WTC11 (cell line): ENCODE measurements at regions not wholly inside any gene's neighbourhood (a gene's known extent, or its start where the extent isn't known, plus 50 kb on each side); places are given as distances from the start of the nearest gene placed in this dataset.

Experiments used
- ATAC-seq: fragments of 200-7000 bp; cut with Tn5 transposase; 2 replicates; pipeline ENCODE4 v1.10.0; 2021; ENCODE audit warnings: mild to moderate bottlenecking, moderate library complexity
- CTCF ChIA-PET: fragments of 300-600 bp; sonication (Branson Sonifier 250); formaldehyde crosslinking; loops from one replicate; lab custom pipeline; 2021; ENCODE audit warnings: antibody characterized with exemption; lab: Charles Lee
- POLR2A ChIA-PET: fragments of 350-600 bp; sonication (Branson Sonifier 250); formaldehyde crosslinking; loops from one replicate; lab custom pipeline; 2021; ENCODE audit warnings: antibody characterized with exemption; lab: Charles Lee
- DNase-seq: peaks from one replicate; pipeline ENCODE4 v3.0.0; 2021; ENCODE audit warnings: low spot score
- H3K27ac Mint-ChIP-seq: 2 replicates; pipeline ENCODE4 v1.8.0; 2021; ENCODE audit warnings: mixed read lengths
- H3K27me3 Mint-ChIP-seq: 2 replicates; pipeline ENCODE4 v1.8.0; 2021; ENCODE audit warnings: low read depth, mild to moderate bottlenecking, moderate library complexity, mixed read lengths
- H3K36me3 Mint-ChIP-seq: 2 replicates; pipeline ENCODE4 v1.8.0; 2021; ENCODE audit warnings: mixed read lengths
- H3K4me1 Mint-ChIP-seq: 2 replicates; pipeline ENCODE4 v1.8.0; 2022; ENCODE audit warnings: mixed read lengths
- H3K4me3 Mint-ChIP-seq: 2 replicates; pipeline ENCODE4 v1.8.0; 2021; ENCODE audit warnings: mild to moderate bottlenecking, moderate library complexity, mixed read lengths
- H3K9me3 Mint-ChIP-seq: 2 replicates; pipeline ENCODE4 v1.8.0; 2021; ENCODE audit warnings: mixed read lengths
- ELF4 ChIP-seq: sonication (generic); formaldehyde crosslinking; IDR thresholded peaks from 2 replicates; pipeline ENCODE4 v1.8.1; 2022; ENCODE audit warnings: low read depth, mild to moderate bottlenecking, moderate library complexity, missing genetic modification reagents
- FOXJ3 ChIP-seq: sonication (generic); formaldehyde crosslinking; IDR thresholded peaks from 2 replicates; pipeline ENCODE4 v1.9.0; 2021; ENCODE audit warnings: missing genetic modification reagents, mild to moderate bottlenecking, borderline replicate concordance
- GABPB1 ChIP-seq: sonication (generic); formaldehyde crosslinking; IDR thresholded peaks from 2 replicates; pipeline ENCODE4 v1.8.1; 2023; ENCODE audit warnings: mild to moderate bottlenecking, missing genetic modification reagents
- GRHL2 ChIP-seq: fragments of 250-450 bp; sonication (Bioruptor Pico); IDR thresholded peaks from 2 replicates; pipeline ENCODE4 v1.8.0; 2022; ENCODE audit warnings: mild to moderate bottlenecking, moderate library complexity; ENCODE audit not compliant: insufficient replicate concordance, severe bottlenecking
- MXD4 ChIP-seq: fragments of 250-450 bp; sonication (Bioruptor Pico); IDR thresholded peaks from 2 replicates; pipeline ENCODE4 v1.8.0; 2021; ENCODE audit warnings: mild to moderate bottlenecking, moderate library complexity, borderline replicate concordance
- NFATC4 ChIP-seq: fragments of 250-450 bp; sonication (Bioruptor Pico); IDR thresholded peaks from 2 replicates; pipeline ENCODE4 v1.9.0; 2021; ENCODE audit warnings: mild to moderate bottlenecking
- NFE2L1 ChIP-seq: sonication (generic); formaldehyde crosslinking; IDR thresholded peaks from 2 replicates; pipeline ENCODE4 v1.8.1; 2023; ENCODE audit warnings: missing genetic modification reagents
- NR3C1 ChIP-seq: sonication (generic); formaldehyde crosslinking; conservative IDR thresholded peaks from 2 replicates; pipeline ENCODE4 v1.8.1; 2023; ENCODE audit warnings: low read depth, mild to moderate bottlenecking, missing genetic modification reagents
- TEAD1 ChIP-seq: sonication (generic); formaldehyde crosslinking; IDR thresholded peaks from 2 replicates; pipeline ENCODE4 v1.8.0; 2022; ENCODE audit warnings: mild to moderate bottlenecking, missing genetic modification reagents
- ZBTB21 ChIP-seq: sonication (generic); formaldehyde crosslinking; IDR thresholded peaks from 2 replicates; pipeline ENCODE4 v1.8.1; 2023; ENCODE audit warnings: mild to moderate bottlenecking, missing genetic modification reagents, borderline replicate concordance
- ZNF121 ChIP-seq: sonication (generic); formaldehyde crosslinking; IDR thresholded peaks from 2 replicates; pipeline ENCODE4 v1.8.0; 2023; ENCODE audit warnings: missing genetic modification reagents
- TF ChIP-seq, protein P1 (sequence below): fragments of 250-450 bp; sonication (Bioruptor Pico); IDR thresholded peaks from 2 replicates; pipeline ENCODE4 v1.9.0; 2021; ENCODE audit warnings: mild to moderate bottlenecking
- TF ChIP-seq, protein P2 (sequence below): sonication (generic); formaldehyde crosslinking; conservative IDR thresholded peaks from 2 replicates; pipeline ENCODE4 v1.8.1; 2023; ENCODE audit warnings: mild to moderate bottlenecking, low read depth, missing genetic modification reagents, moderate library complexity
- TF ChIP-seq, protein P3 (sequence below): sonication (generic); formaldehyde crosslinking; IDR thresholded peaks from 2 replicates; pipeline ENCODE4 v1.8.1; 2022; ENCODE audit warnings: low read depth, mild to moderate bottlenecking, moderate library complexity, missing genetic modification reagents, borderline replicate concordance
- TF ChIP-seq, protein P4 (sequence below): fragments of 250-450 bp; sonication (Bioruptor Pico); IDR thresholded peaks from 2 replicates; pipeline ENCODE4 v1.8.0; 2021; ENCODE audit warnings: mild to moderate bottlenecking
- TF ChIP-seq, protein P5 (sequence below): sonication (generic); formaldehyde crosslinking; IDR thresholded peaks from 2 replicates; pipeline ENCODE4 v1.8.1; 2023; ENCODE audit warnings: mild to moderate bottlenecking, moderate library complexity, missing genetic modification reagents
- TF ChIP-seq, protein P6 (sequence below): sonication (generic); formaldehyde crosslinking; IDR thresholded peaks from 2 replicates; pipeline ENCODE4 v1.8.1; 2022; ENCODE audit warnings: low read depth, missing genetic modification reagents, borderline replicate concordance

DNA sequence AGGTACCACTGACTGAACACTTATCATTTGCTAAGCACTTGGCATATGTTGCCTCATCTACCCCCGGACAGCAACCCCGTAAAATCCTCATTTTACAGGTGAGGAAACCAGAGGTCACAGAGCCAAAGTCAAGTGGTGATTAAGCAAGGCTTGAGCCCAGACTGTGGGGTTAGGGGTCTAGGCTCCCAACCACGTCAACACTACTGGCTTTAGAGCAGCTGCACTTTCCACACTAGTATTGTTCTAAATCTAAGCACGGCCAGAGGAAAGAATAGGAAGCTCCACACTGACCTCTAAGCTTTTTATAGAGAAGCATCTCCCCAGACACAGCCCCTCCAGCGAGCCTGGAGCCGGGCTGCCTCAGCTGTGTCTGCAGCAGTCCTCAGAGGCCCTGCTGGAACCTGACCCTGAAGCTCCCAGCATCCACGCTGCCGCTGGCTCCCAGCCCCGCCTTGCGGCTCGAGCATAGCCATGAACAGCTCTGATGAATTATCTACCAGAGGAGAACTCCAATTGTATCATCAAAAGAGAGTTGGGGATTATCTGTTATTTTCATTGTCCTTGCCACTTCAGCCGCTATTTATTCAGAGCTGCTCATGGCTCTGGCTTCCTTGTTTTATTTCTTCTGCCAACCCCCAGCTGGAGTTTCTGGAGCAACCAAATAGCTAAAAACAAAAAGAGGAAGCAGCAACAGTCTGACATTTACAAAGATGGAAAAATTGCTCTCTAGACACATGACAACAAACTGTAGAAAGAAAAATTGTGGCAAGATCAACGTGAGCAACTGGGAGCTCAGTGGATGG, 62.2 kb upstream of the RTN4 start:
- H3K27ac Mint-ChIP-seq, result no peak overlapping the region
- peaks cover 13% of the 10 kb centered on the region for H3K4me1 Mint-ChIP-seq
- H3K36me3 Mint-ChIP-seq, result no peaks in the 10 kb centered on the region
- ChIA-PET POLR2A (interaction anchor here (1.0 to 1.3 kb wide), 2 partner anchors 22 to 62 kb away, joined by 3 to 4 read pairs; partner anchors contain the start of gene RTN4), CTCF (interaction anchor here (0.9 to 1.1 kb wide), 3 partner anchors 62 to 230 kb away, joined by 3 to 5 read pairs (median 4); partner anchors contain the start of gene RTN4)
- H3K27me3 Mint-ChIP-seq, result no peaks in the 10 kb centered on the region
- no peak for DNase-seq
- H3K4me3 Mint-ChIP-seq, result no peak overlapping the region
- no peaks in the 10 kb centered on the region for H3K9me3 Mint-ChIP-seq
- TF ChIP-seq FOXJ3 (no peak), NR3C1 (CRISPR knock-in tag) (no peak), NFE2L1 (CRISPR knock-in tag) (no peak), ELF4 (no peak), ZBTB21 (CRISPR knock-in tag) (no peak), ZNF121 (CRISPR knock-in tag) (no peak), TEAD1 (no peak), NFATC4 (CRISPR knock-in tag) (no peak), MXD4 (CRISPR knock-in tag) (no peak), GRHL2 (CRISPR knock-in tag) (no peak)
- TF ChIP-seq, protein P1, sequence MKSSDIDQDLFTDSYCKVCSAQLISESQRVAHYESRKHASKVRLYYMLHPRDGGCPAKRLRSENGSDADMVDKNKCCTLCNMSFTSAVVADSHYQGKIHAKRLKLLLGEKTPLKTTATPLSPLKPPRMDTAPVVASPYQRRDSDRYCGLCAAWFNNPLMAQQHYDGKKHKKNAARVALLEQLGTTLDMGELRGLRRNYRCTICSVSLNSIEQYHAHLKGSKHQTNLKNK (CRISPR knock-in tag), result no peak
- TF ChIP-seq, protein P2, sequence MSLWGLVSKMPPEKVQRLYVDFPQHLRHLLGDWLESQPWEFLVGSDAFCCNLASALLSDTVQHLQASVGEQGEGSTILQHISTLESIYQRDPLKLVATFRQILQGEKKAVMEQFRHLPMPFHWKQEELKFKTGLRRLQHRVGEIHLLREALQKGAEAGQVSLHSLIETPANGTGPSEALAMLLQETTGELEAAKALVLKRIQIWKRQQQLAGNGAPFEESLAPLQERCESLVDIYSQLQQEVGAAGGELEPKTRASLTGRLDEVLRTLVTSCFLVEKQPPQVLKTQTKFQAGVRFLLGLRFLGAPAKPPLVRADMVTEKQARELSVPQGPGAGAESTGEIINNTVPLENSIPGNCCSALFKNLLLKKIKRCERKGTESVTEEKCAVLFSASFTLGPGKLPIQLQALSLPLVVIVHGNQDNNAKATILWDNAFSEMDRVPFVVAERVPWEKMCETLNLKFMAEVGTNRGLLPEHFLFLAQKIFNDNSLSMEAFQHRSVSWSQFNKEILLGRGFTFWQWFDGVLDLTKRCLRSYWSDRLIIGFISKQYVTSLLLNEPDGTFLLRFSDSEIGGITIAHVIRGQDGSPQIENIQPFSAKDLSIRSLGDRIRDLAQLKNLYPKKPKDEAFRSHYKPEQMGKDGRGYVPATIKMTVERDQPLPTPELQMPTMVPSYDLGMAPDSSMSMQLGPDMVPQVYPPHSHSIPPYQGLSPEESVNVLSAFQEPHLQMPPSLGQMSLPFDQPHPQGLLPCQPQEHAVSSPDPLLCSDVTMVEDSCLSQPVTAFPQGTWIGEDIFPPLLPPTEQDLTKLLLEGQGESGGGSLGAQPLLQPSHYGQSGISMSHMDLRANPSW (CRISPR knock-in tag), result no peak
- TF ChIP-seq, protein P3, sequence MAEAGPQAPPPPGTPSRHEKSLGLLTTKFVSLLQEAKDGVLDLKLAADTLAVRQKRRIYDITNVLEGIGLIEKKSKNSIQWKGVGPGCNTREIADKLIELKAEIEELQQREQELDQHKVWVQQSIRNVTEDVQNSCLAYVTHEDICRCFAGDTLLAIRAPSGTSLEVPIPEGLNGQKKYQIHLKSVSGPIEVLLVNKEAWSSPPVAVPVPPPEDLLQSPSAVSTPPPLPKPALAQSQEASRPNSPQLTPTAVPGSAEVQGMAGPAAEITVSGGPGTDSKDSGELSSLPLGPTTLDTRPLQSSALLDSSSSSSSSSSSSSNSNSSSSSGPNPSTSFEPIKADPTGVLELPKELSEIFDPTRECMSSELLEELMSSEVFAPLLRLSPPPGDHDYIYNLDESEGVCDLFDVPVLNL (CRISPR knock-in tag), result no peak
- TF ChIP-seq, protein P4, sequence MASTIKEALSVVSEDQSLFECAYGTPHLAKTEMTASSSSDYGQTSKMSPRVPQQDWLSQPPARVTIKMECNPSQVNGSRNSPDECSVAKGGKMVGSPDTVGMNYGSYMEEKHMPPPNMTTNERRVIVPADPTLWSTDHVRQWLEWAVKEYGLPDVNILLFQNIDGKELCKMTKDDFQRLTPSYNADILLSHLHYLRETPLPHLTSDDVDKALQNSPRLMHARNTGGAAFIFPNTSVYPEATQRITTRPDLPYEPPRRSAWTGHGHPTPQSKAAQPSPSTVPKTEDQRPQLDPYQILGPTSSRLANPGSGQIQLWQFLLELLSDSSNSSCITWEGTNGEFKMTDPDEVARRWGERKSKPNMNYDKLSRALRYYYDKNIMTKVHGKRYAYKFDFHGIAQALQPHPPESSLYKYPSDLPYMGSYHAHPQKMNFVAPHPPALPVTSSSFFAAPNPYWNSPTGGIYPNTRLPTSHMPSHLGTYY, result no peak
- TF ChIP-seq, protein P5, sequence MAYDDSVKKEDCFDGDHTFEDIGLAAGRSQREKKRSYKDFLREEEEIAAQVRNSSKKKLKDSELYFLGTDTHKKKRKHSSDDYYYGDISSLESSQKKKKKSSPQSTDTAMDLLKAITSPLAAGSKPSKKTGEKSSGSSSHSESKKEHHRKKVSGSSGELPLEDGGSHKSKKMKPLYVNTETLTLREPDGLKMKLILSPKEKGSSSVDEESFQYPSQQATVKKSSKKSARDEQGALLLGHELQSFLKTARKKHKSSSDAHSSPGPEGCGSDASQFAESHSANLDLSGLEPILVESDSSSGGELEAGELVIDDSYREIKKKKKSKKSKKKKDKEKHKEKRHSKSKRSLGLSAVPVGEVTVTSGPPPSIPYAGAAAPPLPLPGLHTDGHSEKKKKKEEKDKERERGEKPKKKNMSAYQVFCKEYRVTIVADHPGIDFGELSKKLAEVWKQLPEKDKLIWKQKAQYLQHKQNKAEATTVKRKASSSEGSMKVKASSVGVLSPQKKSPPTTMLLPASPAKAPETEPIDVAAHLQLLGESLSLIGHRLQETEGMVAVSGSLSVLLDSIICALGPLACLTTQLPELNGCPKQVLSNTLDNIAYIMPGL (CRISPR knock-in tag), result no peak
- peak; percentile 49 for ATAC-seq

DNA sequence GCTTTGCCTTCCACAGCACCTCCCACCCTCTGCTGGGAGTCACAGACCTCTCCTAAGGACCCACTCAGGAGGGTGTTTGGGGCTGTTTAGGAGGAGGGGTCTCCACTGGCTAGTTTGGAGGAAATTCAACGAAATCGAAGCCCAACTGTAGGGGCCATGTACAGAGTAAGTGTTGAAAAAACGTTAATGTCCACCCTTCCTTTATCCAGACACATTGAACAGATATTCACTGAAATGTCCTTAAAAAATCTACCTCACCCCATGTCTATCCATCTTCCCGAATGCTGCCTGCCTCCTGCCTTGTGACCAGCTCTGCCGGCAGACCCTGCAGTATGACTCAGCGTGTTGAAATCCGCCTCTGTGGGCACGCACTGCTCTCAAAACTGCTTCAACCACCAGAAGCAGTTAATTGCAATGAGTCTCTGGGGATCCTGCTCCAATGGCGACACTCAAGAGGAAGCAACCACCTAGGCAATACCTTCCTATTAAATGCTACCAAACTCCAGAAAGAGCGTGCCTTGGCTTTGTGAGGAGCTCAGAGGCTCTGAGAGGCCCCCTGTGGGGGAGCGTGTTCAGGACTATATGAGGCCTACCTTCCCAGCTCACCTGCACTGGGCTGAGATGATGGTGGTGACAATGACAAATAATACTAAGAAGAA, 61.4 kb upstream of the RTN4 start:
- DNase-seq, result no peak
- POLR2A ChIA-PET, result interaction anchor here (1.0 to 1.3 kb wide), 2 partner anchors 22 to 61 kb away, joined by 3 to 4 read pairs; partner anchors contain the start of gene RTN4
- no peaks in the 10 kb centered on the region for H3K9me3 Mint-ChIP-seq
- ATAC-seq, result peak; percentile 72
- no peak overlapping the region for H3K4me3 Mint-ChIP-seq
- H3K36me3 Mint-ChIP-seq, result no peaks in the 10 kb centered on the region
- H3K27ac Mint-ChIP-seq, result peak overlapping the region; percentile 90
- no peaks in the 10 kb centered on the region for H3K27me3 Mint-ChIP-seq
- TF ChIP-seq NFE2L1 (CRISPR knock-in tag) (peak; percentile 87), GABPB1 (no peak)
- TF ChIP-seq, protein P6, sequence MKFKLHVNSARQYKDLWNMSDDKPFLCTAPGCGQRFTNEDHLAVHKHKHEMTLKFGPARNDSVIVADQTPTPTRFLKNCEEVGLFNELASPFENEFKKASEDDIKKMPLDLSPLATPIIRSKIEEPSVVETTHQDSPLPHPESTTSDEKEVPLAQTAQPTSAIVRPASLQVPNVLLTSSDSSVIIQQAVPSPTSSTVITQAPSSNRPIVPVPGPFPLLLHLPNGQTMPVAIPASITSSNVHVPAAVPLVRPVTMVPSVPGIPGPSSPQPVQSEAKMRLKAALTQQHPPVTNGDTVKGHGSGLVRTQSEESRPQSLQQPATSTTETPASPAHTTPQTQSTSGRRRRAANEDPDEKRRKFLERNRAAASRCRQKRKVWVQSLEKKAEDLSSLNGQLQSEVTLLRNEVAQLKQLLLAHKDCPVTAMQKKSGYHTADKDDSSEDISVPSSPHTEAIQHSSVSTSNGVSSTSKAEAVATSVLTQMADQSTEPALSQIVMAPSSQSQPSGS (CRISPR knock-in tag), result no peak
- TF ChIP-seq, all 79 proteins: peak for 1
- H3K4me1 Mint-ChIP-seq, result peaks cover 13% of the 10 kb centered on the region
- CTCF ChIA-PET, result interaction anchor here (0.9 to 1.1 kb wide), 3 partner anchors 61 to 229 kb away, joined by 3 to 5 read pairs (median 4); partner anchors contain the start of gene RTN4
